RWPE2 (cell line): ENCODE measurements at regions not wholly inside any gene's neighbourhood (a gene's known extent, or its start where the extent isn't known, plus 50 kb on each side); places are given as distances from the start of the nearest gene placed in this dataset.

Experiments used
- ATAC-seq: fragments of 200-7000 bp; cut with Tn5 transposase; 3 replicates; pipeline ENCODE4 v1.9.1; 2021; ENCODE audit warnings: low read depth
- DNase-seq: peaks from one replicate; pipeline ENCODE4 v3.0.0-alpha.2; 2020; ENCODE audit warnings: low spot score
- H3K27ac ChIP-seq: fragments of 450-650 bp; 2 replicates; pipeline ENCODE4 v1.5.1; 2017; ENCODE audit warnings: mild to moderate bottlenecking; ENCODE audit not compliant: poor library complexity, severe bottlenecking
- H3K27me3 ChIP-seq: fragments of 250-450 bp; sonication (Bioruptor Pico); 2 replicates; pipeline ENCODE4 v1.5.1; 2021; ENCODE audit warnings: mild to moderate bottlenecking, moderate library complexity; ENCODE audit not compliant: insufficient read depth, poor library complexity, severe bottlenecking
- H3K36me3 ChIP-seq: fragments of 250-450 bp; sonication (Bioruptor Pico); 2 replicates; pipeline ENCODE4 v1.5.1; 2020; ENCODE audit warnings: low read depth, mild to moderate bottlenecking, moderate library complexity
- H3K4me1 ChIP-seq: fragments of 250-450 bp; sonication (Bioruptor Pico); 2 replicates; pipeline ENCODE4 v1.5.1; 2021; ENCODE audit warnings: mild to moderate bottlenecking, moderate library complexity; ENCODE audit not compliant: insufficient read depth, poor library complexity, severe bottlenecking
- H3K4me3 ChIP-seq: fragments of 250-450 bp; sonication (Bioruptor Pico); 2 replicates; pipeline ENCODE4 v1.5.1; 2021; ENCODE audit warnings: mild to moderate bottlenecking, moderate library complexity; ENCODE audit not compliant: severe bottlenecking
- H3K9me3 ChIP-seq: fragments of 250-450 bp; sonication (Bioruptor Pico); 2 replicates; pipeline ENCODE4 v1.5.1; 2021; ENCODE audit warnings: mild to moderate bottlenecking, moderate library complexity; ENCODE audit not compliant: severe bottlenecking
- CTCF ChIP-seq: fragments of 450-650 bp; IDR thresholded peaks from one replicate; pipeline ENCODE4 v1.5.1; 2017; ENCODE audit warnings: mild to moderate bottlenecking, moderate library complexity; ENCODE audit not compliant: poor library complexity, severe bottlenecking

- H3K27me3 ChIP-seq = no peaks in the 10 kb centered on the region
- no peaks in the 10 kb centered on the region for H3K36me3 ChIP-seq
- DNase-seq = no peak
- no peak for TF ChIP-seq CTCF
- H3K27ac ChIP-seq = no peak overlapping the region
- no peak for ATAC-seq
- no peaks in the 10 kb centered on the region for H3K9me3 ChIP-seq
- no peaks in the 10 kb centered on the region for H3K4me1 ChIP-seq
- no peak overlapping the region for H3K4me3 ChIP-seq
These were observed 1279.8 kb upstream of the ADGRL2 start for GRCh38 chr1:80520949-80521348.

DNA sequence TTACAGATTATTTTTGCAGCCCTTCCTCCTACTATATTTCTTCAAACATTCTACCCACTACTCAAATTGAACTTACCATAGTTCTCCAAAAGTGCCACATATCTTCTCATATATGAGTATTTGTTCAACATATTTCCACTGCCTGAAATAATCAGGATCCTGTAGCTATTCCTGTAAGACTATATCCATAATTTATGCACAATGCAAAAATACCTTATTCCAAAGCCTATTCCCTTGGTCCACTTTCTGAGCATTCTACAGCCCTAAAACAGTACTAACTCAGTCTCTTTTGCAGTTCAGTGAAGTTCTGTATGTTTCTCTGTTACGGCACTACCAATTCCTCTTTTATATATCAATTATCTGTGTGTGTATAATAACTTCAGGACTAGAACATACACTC is 1283.7 kb upstream of the ADGRL2 start:
- no peak overlapping the region for H3K4me3 ChIP-seq
- no peaks in the 10 kb centered on the region for H3K4me1 ChIP-seq
- no peak for TF ChIP-seq CTCF
- H3K9me3 ChIP-seq = no peaks in the 10 kb centered on the region
- H3K27ac ChIP-seq = no peak overlapping the region
- no peaks in the 10 kb centered on the region for H3K36me3 ChIP-seq
- no peak for DNase-seq
- no peak for ATAC-seq
- no peaks in the 10 kb centered on the region for H3K27me3 ChIP-seq

DNA sequence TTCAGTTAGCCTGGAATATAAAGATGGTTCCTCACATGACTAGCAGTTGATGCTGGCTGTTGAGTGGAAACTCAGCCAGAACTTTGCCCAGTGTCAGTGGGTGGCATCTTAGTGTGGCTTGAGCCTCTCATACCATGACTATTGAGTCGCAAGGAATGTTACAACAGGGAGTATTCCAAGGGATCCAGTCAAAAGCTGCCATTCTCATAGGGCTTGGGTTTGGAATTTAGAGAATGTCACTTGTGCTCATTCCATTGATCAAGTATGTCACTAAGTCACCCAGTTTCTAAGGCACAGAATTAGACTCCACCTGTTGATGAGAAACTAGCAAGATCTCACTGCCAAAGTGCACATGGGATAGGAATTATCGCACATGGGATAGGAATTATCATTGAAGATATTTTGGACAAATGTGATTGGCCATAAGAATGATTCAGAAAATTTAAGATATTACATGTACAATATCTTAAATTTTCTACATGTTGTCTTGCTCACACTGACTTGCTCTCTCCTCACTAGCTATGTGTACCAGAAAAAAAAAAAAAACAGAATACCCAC is 1290.7 kb upstream of the ADGRL2 start:
- TF ChIP-seq CTCF = no peak
- ATAC-seq = no peak
- DNase-seq = no peak
- Histone ChIP-seq H3K36me3 (no peaks in the 10 kb centered on the region), H3K4me3 (no peak overlapping the region), H3K9me3 (no peaks in the 10 kb centered on the region), H3K27me3 (no peaks in the 10 kb centered on the region), H3K27ac (no peak overlapping the region), H3K4me1 (no peaks in the 10 kb centered on the region)

DNA sequence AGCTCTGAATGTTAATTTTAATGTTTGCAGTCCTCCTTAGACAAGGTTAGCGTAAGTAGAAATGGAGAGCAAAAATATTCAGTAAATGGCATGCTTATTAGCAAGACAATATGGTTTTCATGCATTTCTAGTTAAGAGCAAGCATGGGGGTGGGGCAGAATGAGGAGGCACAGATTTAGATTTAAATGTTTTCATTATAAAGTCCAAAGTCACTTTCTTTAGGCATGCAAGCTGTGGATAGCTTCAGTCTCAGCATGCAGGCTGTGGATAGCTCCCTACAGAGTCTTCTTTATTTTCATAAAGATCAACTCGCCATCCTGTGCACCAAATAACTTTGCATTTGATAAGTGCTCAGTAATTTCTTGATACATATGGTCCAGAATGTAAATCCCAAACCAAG is 1294.5 kb upstream of the ADGRL2 start:
- Histone ChIP-seq H3K4me3 (no peak overlapping the region), H3K27me3 (no peaks in the 10 kb centered on the region), H3K9me3 (no peaks in the 10 kb centered on the region), H3K27ac (no peak overlapping the region), H3K4me1 (no peaks in the 10 kb centered on the region), H3K36me3 (no peaks in the 10 kb centered on the region)
- ATAC-seq (no peak), DNase-seq (no peak)
- TF ChIP-seq CTCF = no peak

DNA sequence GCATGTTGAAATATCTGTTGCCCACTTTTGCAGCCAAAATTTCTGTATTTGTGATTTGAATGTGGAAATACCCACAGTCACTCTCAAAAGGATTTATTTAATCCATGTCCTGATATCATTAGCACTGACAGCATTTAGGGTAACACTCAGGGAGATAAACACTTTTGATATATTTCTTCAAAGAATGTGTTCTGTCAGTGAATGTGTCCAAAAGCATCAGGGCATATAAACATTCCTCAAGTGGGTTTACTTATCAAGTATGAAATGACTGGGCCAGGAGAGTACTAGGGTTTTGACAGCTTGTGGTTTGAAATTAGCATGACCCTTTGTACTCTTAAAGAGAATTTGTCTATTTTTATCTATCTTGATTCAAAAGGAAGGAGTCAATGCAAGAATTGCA is 1302.1 kb upstream of the ADGRL2 start:
- no peak for TF ChIP-seq CTCF
- no peaks in the 10 kb centered on the region for H3K9me3 ChIP-seq
- no peaks in the 10 kb centered on the region for H3K27me3 ChIP-seq
- no peaks in the 10 kb centered on the region for H3K4me1 ChIP-seq
- no peak overlapping the region for H3K4me3 ChIP-seq
- no peak for ATAC-seq
- no peak overlapping the region for H3K27ac ChIP-seq
- H3K36me3 ChIP-seq = no peaks in the 10 kb centered on the region
- no peak for DNase-seq
